ENCODE measurements at regions not wholly inside any gene's neighbourhood (a gene's known extent, or its start where the extent isn't known, plus 50 kb on each side); places are given as distances from the start of the nearest gene placed in this dataset.

DNA sequence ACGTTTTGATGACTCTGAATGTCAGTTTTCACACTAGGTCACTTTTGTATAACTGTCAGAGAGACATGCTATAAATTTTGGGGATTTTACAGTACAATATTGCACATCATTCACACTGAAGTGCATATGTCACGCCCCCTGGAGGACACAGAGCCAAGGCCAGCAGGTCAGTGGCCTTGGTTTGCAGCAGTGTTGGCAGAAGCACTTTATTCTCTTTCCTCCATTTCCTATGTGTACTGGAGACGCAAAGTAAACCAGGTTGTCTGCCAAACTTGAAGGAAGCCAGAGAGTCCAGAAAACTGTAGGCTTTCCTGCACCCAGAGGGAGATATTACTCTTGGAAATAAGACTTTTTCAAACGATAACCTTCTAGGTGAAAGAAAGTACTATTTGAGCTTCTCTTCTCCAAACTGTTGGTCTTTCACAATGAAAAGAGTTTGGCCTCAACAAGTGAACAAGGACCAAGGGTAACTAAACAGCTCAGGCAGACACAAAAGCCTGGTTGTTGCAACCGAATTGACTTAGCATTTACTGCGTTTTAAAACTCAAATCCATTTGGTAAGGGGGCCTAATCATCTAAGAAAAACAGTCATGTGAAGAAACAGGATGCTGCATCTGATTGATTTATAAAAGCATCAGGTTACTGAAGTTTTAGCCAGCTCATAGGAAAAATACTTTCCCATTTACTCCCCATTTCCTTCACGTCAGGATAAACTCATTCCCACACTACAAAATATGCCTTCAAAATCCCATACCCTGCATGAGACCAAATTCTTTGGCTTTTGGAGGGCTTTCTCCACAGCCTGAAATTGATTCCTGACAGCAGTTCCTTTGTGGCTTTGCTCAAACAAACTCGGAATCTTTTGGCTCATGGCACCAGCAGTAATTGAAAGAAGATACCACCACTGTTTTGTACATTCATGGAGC is 83.0 kb upstream of the SEC61G start:
- peaks cover 15% of the 10 kb centered on the region for H3K4me1 ChIP-seq (ENCODE audit: control insufficient read depth, extremely low read depth, insufficient read depth, low read length)
- H2AFZ ChIP-seq (ENCODE audit: low read length): peak overlapping the region; percentile 45
- TF ChIP-seq EZH2 (IDR thresholded peaks at IDR 0.05; ENCODE audit: low read length, missing control alignments): no peak
- peak; percentile 17 to 36 for TF ChIP-seq CTCF (conservative IDR thresholded peaks at IDR 0.05 in 1 of 2, IDR thresholded peaks at IDR 0.05 in 1 of 2; ENCODE audit: low read depth in 1 of 2, low read length in 2 of 2)
- H4K20me1 ChIP-seq (ENCODE audit: control insufficient read depth, extremely low read depth, insufficient read depth, low read length): no peaks in the 10 kb centered on the region
- no peaks in the 10 kb centered on the region for H3K36me3 ChIP-seq (ENCODE audit: control insufficient read depth, insufficient read depth, low read length)
- H3K4me3 ChIP-seq (replicated peaks in 1 of 4; ENCODE audit: control extremely low read depth in 1 of 4, insufficient read depth in 1 of 4, low read depth in 3 of 4, low read length in 4 of 4): no peak overlapping the region
- peak overlapping the region; percentile 32 for H3K4me2 ChIP-seq (ENCODE audit: extremely low read depth, insufficient read depth, low read length)
- peak; percentile 84 to 87 for DNase-seq (ENCODE audit: low read depth in 2 of 2)
- no peaks in the 10 kb centered on the region for H3K79me2 ChIP-seq (ENCODE audit: control insufficient read depth, insufficient read depth, low read length)
- H3K9me3 ChIP-seq (ENCODE audit: control insufficient read depth, insufficient read depth, low read depth, low read length): no peaks in the 10 kb centered on the region
- peak overlapping the region; percentile 48 for H3K27ac ChIP-seq (ENCODE audit: insufficient read depth, low read length)
- no peak overlapping the region for H3K9ac ChIP-seq (ENCODE audit: insufficient read depth, low read length)
- no peaks in the 10 kb centered on the region for H3K27me3 ChIP-seq (ENCODE audit: control insufficient read depth, insufficient read depth, low read length)

DNA sequence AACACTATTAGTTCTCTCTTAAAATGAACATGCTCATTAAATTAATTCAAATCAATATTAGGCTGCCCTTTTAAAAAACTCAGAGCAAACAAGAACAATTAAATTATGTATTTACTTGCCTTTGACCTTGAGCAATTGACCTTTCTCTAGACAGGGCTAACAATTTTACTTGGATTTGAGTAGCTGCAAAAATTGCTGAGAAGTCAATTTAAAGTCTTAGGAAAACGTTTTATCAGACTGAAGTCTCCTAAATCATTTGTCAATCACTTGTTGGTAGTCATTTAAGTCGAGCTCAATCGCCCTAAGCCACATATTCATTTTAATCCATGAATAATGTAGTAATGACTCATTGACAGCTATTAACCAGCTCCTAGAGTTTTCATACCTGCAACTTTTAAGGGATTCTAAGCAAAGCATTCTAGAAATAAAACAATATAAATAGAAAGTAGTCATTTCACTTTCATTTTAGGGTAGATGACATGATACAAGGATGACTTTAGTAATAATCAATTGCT is 84.9 kb upstream of the SEC61G start:
- Histone ChIP-seq H3K27me3 (ENCODE audit: control insufficient read depth, insufficient read depth, low read length) (no peaks in the 10 kb centered on the region), H3K4me1 (ENCODE audit: control insufficient read depth, extremely low read depth, insufficient read depth, low read length) (peaks cover 15% of the 10 kb centered on the region), H2AFZ (ENCODE audit: low read length) (no peak overlapping the region), H3K9me3 (ENCODE audit: control insufficient read depth, insufficient read depth, low read depth, low read length) (no peaks in the 10 kb centered on the region), H4K20me1 (ENCODE audit: control insufficient read depth, extremely low read depth, insufficient read depth, low read length) (no peaks in the 10 kb centered on the region), H3K79me2 (ENCODE audit: control insufficient read depth, insufficient read depth, low read length) (no peaks in the 10 kb centered on the region), H3K9ac (ENCODE audit: insufficient read depth, low read length) (no peak overlapping the region), H3K4me2 (ENCODE audit: extremely low read depth, insufficient read depth, low read length) (no peak overlapping the region), H3K4me3 (replicated peaks in 1 of 4; ENCODE audit: control extremely low read depth in 1 of 4, insufficient read depth in 1 of 4, low read depth in 3 of 4, low read length in 4 of 4) (no peak overlapping the region), H3K36me3 (ENCODE audit: control insufficient read depth, insufficient read depth, low read length) (no peaks in the 10 kb centered on the region), H3K27ac (ENCODE audit: insufficient read depth, low read length) (no peak overlapping the region)
- no peak for DNase-seq (ENCODE audit: low read depth in 2 of 2)
- no peak for TF ChIP-seq CTCF (conservative IDR thresholded peaks at IDR 0.05 in 1 of 2, IDR thresholded peaks at IDR 0.05 in 1 of 2; ENCODE audit: low read depth in 1 of 2, low read length in 2 of 2)
- TF ChIP-seq EZH2 (IDR thresholded peaks at IDR 0.05; ENCODE audit: low read length, missing control alignments): no peak

DNA sequence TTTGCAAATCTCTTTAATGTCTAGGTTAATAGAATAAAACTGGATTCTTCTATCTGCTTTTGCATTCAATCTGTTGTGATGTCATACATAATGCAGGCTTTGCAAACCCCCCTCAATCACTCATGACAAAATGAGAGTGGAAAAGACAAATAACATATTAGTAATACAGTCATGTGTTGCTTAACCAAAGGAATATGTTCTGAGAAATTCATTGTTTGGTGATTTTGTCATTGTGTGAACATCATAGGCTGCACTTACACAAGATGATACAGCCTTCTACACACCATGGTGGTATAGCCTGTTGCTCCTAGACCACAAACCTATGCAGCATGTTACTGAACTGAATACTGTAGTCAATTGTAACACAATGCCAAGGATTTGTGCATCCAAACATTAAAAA is 87.3 kb upstream of the SEC61G start:
- H3K9me3 ChIP-seq (ENCODE audit: control insufficient read depth, insufficient read depth, low read depth, low read length): no peaks in the 10 kb centered on the region
- no peaks in the 10 kb centered on the region for H4K20me1 ChIP-seq (ENCODE audit: control insufficient read depth, extremely low read depth, insufficient read depth, low read length)
- no peak overlapping the region for H2AFZ ChIP-seq (ENCODE audit: low read length)
- no peak overlapping the region for H3K27ac ChIP-seq (ENCODE audit: insufficient read depth, low read length)
- no peak overlapping the region for H3K4me3 ChIP-seq (replicated peaks in 1 of 4; ENCODE audit: control extremely low read depth in 1 of 4, insufficient read depth in 1 of 4, low read depth in 3 of 4, low read length in 4 of 4)
- H3K9ac ChIP-seq (ENCODE audit: insufficient read depth, low read length): no peak overlapping the region
- no peaks in the 10 kb centered on the region for H3K27me3 ChIP-seq (ENCODE audit: control insufficient read depth, insufficient read depth, low read length)
- DNase-seq (ENCODE audit: low read depth in 2 of 2): peak; percentile 19 to 58
- H3K79me2 ChIP-seq (ENCODE audit: control insufficient read depth, insufficient read depth, low read length): no peaks in the 10 kb centered on the region
- H3K4me1 ChIP-seq (ENCODE audit: control insufficient read depth, extremely low read depth, insufficient read depth, low read length): peaks cover 8% of the 10 kb centered on the region
- TF ChIP-seq CTCF (conservative IDR thresholded peaks at IDR 0.05 in 1 of 2, IDR thresholded peaks at IDR 0.05 in 1 of 2; ENCODE audit: low read depth in 1 of 2, low read length in 2 of 2): no peak
- no peak for TF ChIP-seq EZH2 (IDR thresholded peaks at IDR 0.05; ENCODE audit: low read length, missing control alignments)
- H3K36me3 ChIP-seq (ENCODE audit: control insufficient read depth, insufficient read depth, low read length): no peaks in the 10 kb centered on the region
- no peak overlapping the region for H3K4me2 ChIP-seq (ENCODE audit: extremely low read depth, insufficient read depth, low read length)

All from fibroblast of lung (primary cell).